ENCODE measurements at regions not wholly inside any gene's neighbourhood (a gene's known extent, or its start where the extent isn't known, plus 50 kb on each side); places are given as distances from the start of the nearest gene placed in this dataset.

DNA sequence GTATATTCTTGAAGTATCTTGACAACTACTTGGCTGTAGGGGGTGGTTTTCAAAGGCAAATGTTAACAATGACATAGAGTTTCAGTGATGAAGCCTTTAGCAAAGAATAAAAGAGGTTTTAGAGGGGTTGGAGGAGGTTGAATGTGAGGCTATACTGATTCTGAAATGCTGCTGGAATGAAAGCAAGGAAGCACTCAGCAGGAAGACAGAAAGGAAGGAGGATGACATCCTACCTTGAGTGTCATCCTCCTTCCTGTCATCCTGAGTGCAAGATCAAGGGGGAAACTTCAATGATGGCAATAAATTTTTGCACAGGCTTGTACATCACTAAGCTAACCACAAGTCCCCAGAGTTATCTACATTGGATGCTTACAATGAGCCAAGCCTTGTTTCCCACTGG, 120.5 kb downstream of the APIP start:
- no peak for DNase-seq (ENCODE audit: extremely low read depth, low read depth)
- TF ChIP-seq CTCF (IDR thresholded peaks at IDR 0.05; ENCODE audit: low read depth, low read length), result no peak

GRCh38 chr11:34794696-34795095, 121.5 kb downstream of the APIP start:
- no peak for DNase-seq (ENCODE audit: extremely low read depth, low read depth)
- TF ChIP-seq CTCF (IDR thresholded peaks at IDR 0.05; ENCODE audit: low read depth, low read length), result no peak

DNA sequence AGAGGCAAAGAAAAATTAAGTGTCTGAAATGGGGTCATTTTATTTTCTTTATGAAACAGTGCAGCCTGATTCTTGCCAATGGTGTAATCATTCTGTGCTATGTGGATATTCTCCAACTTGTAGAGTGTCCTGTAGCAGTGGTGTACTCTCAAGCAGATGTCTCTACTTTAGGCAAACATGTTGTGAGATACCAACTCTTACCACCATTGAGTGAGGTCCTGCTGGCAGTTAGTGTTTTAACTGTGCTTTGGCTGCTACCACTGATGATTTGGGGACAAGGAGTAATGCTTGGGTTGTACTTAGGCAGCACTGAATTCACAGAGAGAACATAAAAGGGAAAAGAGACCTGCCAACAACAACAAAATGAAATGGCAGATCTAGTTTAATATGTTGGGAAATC, 122.5 kb downstream of the APIP start:
- no peak for DNase-seq (ENCODE audit: extremely low read depth, low read depth)
- no peak for TF ChIP-seq CTCF (IDR thresholded peaks at IDR 0.05; ENCODE audit: low read depth, low read length)

GRCh38 chr11:34792814-34793258, 123.3 kb downstream of the APIP start:
- DNase-seq (ENCODE audit: extremely low read depth, low read depth), result no peak
- no peak for TF ChIP-seq CTCF (IDR thresholded peaks at IDR 0.05; ENCODE audit: low read depth, low read length)

DNA sequence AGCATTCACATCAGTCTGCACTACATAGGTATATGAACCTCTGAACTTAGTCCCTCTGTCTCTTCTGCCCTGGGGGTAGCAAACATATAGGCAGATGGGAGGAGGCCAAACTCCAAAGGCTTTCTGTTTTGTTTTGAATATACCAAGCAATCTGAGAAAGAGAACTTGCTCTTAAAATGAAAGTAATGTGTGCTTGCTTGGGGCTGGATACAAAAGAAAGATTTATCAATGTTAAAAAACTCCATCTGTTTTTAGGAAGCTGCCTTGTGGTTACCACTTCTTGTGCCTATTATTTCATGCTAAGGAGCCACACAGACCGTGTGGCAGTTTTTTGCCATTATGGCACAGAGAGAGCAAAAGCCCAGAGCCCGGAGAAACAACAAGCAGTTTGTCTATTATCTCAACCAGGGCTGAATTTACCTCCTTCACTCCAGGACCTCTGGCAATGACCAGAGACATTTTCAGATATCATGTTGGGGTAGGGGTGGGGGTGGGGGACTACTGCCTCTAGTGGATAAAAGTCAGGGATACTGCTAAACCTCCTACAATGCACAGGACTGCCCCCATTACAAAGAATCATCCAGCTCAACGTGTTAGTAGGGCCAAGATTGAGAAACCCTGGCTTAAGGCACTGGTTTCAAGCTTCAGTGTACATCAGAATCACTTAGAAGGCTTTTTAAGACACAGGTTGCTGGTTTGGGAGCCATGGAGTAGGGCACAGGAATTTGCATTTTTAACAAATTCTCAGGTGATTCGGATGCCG, 124.2 kb downstream of the APIP start:
- no peak; the same call in 1 of the 2 replicates for TF ChIP-seq CTCF (IDR thresholded peaks at IDR 0.05; ENCODE audit: low read depth, low read length)
- DNase-seq (ENCODE audit: extremely low read depth, low read depth), result no peak

- no peak for TF ChIP-seq CTCF (IDR thresholded peaks at IDR 0.05; ENCODE audit: low read depth, low read length)
- DNase-seq (ENCODE audit: extremely low read depth, low read depth), result no peak
Measured at GRCh38 chr11:34790620-34791019, 125.6 kb downstream of the APIP start.

GRCh38 chr11:34789196-34789834, 126.9 kb downstream of the APIP start:
- no peak for DNase-seq (ENCODE audit: extremely low read depth, low read depth)
- no peak for TF ChIP-seq CTCF (IDR thresholded peaks at IDR 0.05; ENCODE audit: low read depth, low read length)

Data from AG09319 (cell line).